GM23338 (cell line): ENCODE measurements at regions not wholly inside any gene's neighbourhood (a gene's known extent, or its start where the extent isn't known, plus 50 kb on each side); places are given as distances from the start of the nearest gene placed in this dataset.

Experiments
- ATAC-seq: fragments of 200-7000 bp; cut with Tn5 transposase; 3 replicates; pipeline ENCODE4 v1.9.1; 2020
- DNase-seq: peaks from one replicate; pipeline ENCODE4 v3.0.0-alpha.2; 2015; ENCODE audit warnings: low spot score
- H2AFZ ChIP-seq: fragments of 200-600 bp; sonication (generic); 2 replicates; pipeline ENCODE4 v1.8.0; 2016; ENCODE audit warnings: antibody characterized with exemption, mild to moderate bottlenecking, moderate library complexity
- H3F3A ChIP-seq: fragments of 200-600 bp; sonication (generic); replicated peaks from 2 replicates; pipeline ENCODE4 v1.8.0; 2017; ENCODE audit warnings: antibody characterized with exemption, mixed run types, low read depth
- H3K27ac ChIP-seq: fragments of 200-600 bp; sonication (generic); 2 replicates; pipeline ENCODE4 v1.6.1; 2016; ENCODE audit warnings: low read depth
- H3K27me3 ChIP-seq: fragments of 200-600 bp; sonication (generic); 2 replicates; pipeline ENCODE4 v1.8.0; 2016; ENCODE audit warnings: mild to moderate bottlenecking, mixed run types, moderate library complexity; ENCODE audit not compliant: insufficient read depth
- H3K36me3 ChIP-seq: fragments of 200-600 bp; sonication (generic); 2 replicates; pipeline ENCODE4 v1.8.0; 2016; ENCODE audit warnings: mild to moderate bottlenecking; ENCODE audit not compliant: insufficient read depth
- H3K4me1 ChIP-seq: fragments of 200-600 bp; sonication (generic); 2 replicates; pipeline ENCODE4 v1.8.0; 2016; ENCODE audit warnings: mild to moderate bottlenecking, moderate library complexity; ENCODE audit not compliant: insufficient read depth
- H3K4me2 ChIP-seq: fragments of 200-600 bp; sonication (generic); 2 replicates; pipeline ENCODE4 v1.7.1; 2017; ENCODE audit warnings: mixed run types
- H3K4me3 ChIP-seq: fragments of 200-600 bp; sonication (generic); 2 replicates; pipeline ENCODE4 v1.6.1; 2016; ENCODE audit warnings: mixed run types
- H3K79me2 ChIP-seq: fragments of 200-600 bp; sonication (generic); replicated peaks from 2 replicates; pipeline ENCODE4 v1.8.0; 2017; ENCODE audit warnings: mild to moderate bottlenecking; ENCODE audit not compliant: insufficient read depth
- H3K9me2 ChIP-seq: fragments of 200-600 bp; sonication (generic); 2 replicates; pipeline ENCODE4 v1.8.0; 2017; ENCODE audit not compliant: insufficient read depth
- H4K20me1 ChIP-seq: fragments of 200-600 bp; sonication (generic); replicated peaks from 2 replicates; pipeline ENCODE4 v1.8.0; 2017; ENCODE audit warnings: mild to moderate bottlenecking; ENCODE audit not compliant: insufficient read depth
- H3K27ac Mint-ChIP-seq: 2 replicates; pipeline ENCODE4 v1.8.0; 2020; ENCODE audit warnings: inconsistent platforms, mild to moderate bottlenecking, moderate library complexity, mixed read lengths
- H3K27me3 Mint-ChIP-seq: 3 replicates; pipeline ENCODE4 v1.8.0; 2022; ENCODE audit warnings: low read depth, mild to moderate bottlenecking, moderate library complexity, mixed read lengths, inconsistent platforms; ENCODE audit not compliant: insufficient read depth, poor library complexity
- H3K36me3 Mint-ChIP-seq: 3 replicates; pipeline ENCODE4 v1.8.0; 2021; ENCODE audit warnings: low read depth, mild to moderate bottlenecking, inconsistent platforms, moderate library complexity, mixed read lengths
- H3K4me1 Mint-ChIP-seq: 3 replicates; pipeline ENCODE4 v1.8.0; 2020; ENCODE audit warnings: mild to moderate bottlenecking, inconsistent platforms, mixed read lengths
- H3K4me3 Mint-ChIP-seq: 3 replicates; pipeline ENCODE4 v1.8.0; 2021; ENCODE audit warnings: moderate library complexity, mild to moderate bottlenecking, inconsistent platforms, mixed read lengths
- H3K9me3 Mint-ChIP-seq: 3 replicates; pipeline ENCODE4 v1.8.0; 2020; ENCODE audit warnings: moderate library complexity, mild to moderate bottlenecking, inconsistent platforms, mixed read lengths
- CREB1 ChIP-seq: fragments of 250-450 bp; sonication (Bioruptor Pico); IDR thresholded peaks from 2 replicates; pipeline ENCODE4 v1.5.0; 2020; ENCODE audit warnings: low read depth, mild to moderate bottlenecking, moderate library complexity
- ETS1 ChIP-seq: IDR thresholded peaks from 2 replicates; pipeline ENCODE4 v1.6.1; 2016; ENCODE audit warnings: antibody characterized with exemption
- EZH2 ChIP-seq: fragments of 200-600 bp; sonication (generic); IDR thresholded peaks from one replicate; pipeline ENCODE4 v1.8.0; 2017; ENCODE audit warnings: antibody characterized with exemption, mild to moderate bottlenecking, low read depth; ENCODE audit not compliant: unreplicated experiment
- EZH2phosphoT487 ChIP-seq: fragments of 200-600 bp; sonication (generic); IDR thresholded peaks from one replicate; pipeline ENCODE4 v1.8.1; 2018; ENCODE audit warnings: antibody characterized with exemption; ENCODE audit not compliant: unreplicated experiment
- JUNB ChIP-seq: IDR thresholded peaks from one replicate; pipeline ENCODE4 v1.6.1; 2016; ENCODE audit warnings: antibody characterized with exemption; ENCODE audit not compliant: unreplicated experiment
- NANOG ChIP-seq: IDR thresholded peaks from 2 replicates; pipeline ENCODE4 v1.6.1; 2016; ENCODE audit warnings: antibody characterized with exemption, borderline replicate concordance
- POLR2AphosphoS5 ChIP-seq: IDR thresholded peaks from 2 replicates; pipeline ENCODE4 v1.6.1; 2016; ENCODE audit warnings: antibody characterized with exemption, low read depth
- REST ChIP-seq: IDR thresholded peaks from one replicate; pipeline ENCODE4 v1.6.1; 2018; ENCODE audit warnings: antibody characterized with exemption; ENCODE audit not compliant: unreplicated experiment
- STAT1 ChIP-seq: IDR thresholded peaks from one replicate; pipeline ENCODE4 v1.6.1; 2016; ENCODE audit warnings: antibody characterized with exemption; ENCODE audit not compliant: unreplicated experiment
- ZNF114 ChIP-seq: fragments of 250-450 bp; sonication (Bioruptor Pico); IDR thresholded peaks from 2 replicates; pipeline ENCODE4 v1.5.0; 2020; ENCODE audit warnings: mild to moderate bottlenecking, moderate library complexity
- ZNF331 ChIP-seq: fragments of 250-450 bp; sonication (Bioruptor Pico); IDR thresholded peaks from 2 replicates; pipeline ENCODE4 v1.5.0; 2020; ENCODE audit warnings: low read depth, mild to moderate bottlenecking, moderate library complexity
- TF ChIP-seq, protein P1 (sequence below), 2 experiments: fragments of 200-600 bp in 1 of 2; sonication (generic) in 1 of 2; conservative IDR thresholded peaks; 2 replicates each; pipeline versions ENCODE4 v1.5.1 to v1.6.1; 2016 to 2017; ENCODE audit warnings: antibody characterized with exemption in 2 of 2, low read depth in 2 of 2, mild to moderate bottlenecking in 2 of 2, moderate library complexity in 1 of 2
- TF ChIP-seq, protein P2 (sequence below): fragments of 250-450 bp; sonication (Bioruptor Pico); IDR thresholded peaks from 2 replicates; pipeline ENCODE4 v1.5.0; 2020; ENCODE audit warnings: mild to moderate bottlenecking, moderate library complexity

DNA sequence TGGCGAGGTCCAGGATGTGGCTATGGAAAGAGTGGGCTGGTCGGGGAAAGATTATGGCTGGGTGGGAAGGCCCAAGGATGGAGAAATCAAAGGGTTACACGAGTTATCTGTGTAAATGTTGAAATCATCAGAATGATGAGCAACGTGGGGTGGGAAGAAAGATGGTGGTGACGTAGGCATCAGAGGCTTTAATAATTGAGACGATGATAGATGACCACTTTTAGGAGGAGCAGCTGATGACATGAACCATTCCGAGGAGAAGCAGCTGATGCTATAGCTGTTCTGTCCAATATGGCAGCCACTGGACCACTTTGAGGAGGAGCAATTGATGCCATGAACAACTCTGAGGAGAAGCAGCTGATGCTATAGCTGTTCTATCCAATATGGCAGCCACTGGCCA, 141.2 kb downstream of the USP31 start:
- ATAC-seq (no peak), DNase-seq (no peak)
- no peaks in the 10 kb centered on the region for H3K9me3 Mint-ChIP-seq
- H3K27me3 Mint-ChIP-seq, result no peaks in the 10 kb centered on the region
- Histone ChIP-seq H3K4me3 (no peak overlapping the region), H3F3A (no peaks in the 10 kb centered on the region), H3K9me2 (0 out of 2 replicates have a peak, but pooled peaks cover 6% of the 10 kb centered on the region), H3K27ac (no peak overlapping the region), H2AFZ (no peak overlapping the region), H3K4me2 (no peak overlapping the region), H3K27me3 (no peaks in the 10 kb centered on the region), H3K79me2 (no peaks in the 10 kb centered on the region), H3K4me1 (no peaks in the 10 kb centered on the region), H3K36me3 (no peaks in the 10 kb centered on the region), H4K20me1 (0 out of 2 replicates have a peak, but pooled peaks cover 3% of the 10 kb centered on the region)
- TF ChIP-seq EZH2phosphoT487 (no peak), ETS1 (no peak), ZNF331 (CRISPR knock-in tag) (no peak), JUNB (no peak), EZH2 (no peak), REST (no peak), STAT1 (no peak), NANOG (no peak), ZNF114 (no peak), CREB1 (CRISPR knock-in tag) (no peak), POLR2AphosphoS5 (no peak)
- TF ChIP-seq, protein P1, sequence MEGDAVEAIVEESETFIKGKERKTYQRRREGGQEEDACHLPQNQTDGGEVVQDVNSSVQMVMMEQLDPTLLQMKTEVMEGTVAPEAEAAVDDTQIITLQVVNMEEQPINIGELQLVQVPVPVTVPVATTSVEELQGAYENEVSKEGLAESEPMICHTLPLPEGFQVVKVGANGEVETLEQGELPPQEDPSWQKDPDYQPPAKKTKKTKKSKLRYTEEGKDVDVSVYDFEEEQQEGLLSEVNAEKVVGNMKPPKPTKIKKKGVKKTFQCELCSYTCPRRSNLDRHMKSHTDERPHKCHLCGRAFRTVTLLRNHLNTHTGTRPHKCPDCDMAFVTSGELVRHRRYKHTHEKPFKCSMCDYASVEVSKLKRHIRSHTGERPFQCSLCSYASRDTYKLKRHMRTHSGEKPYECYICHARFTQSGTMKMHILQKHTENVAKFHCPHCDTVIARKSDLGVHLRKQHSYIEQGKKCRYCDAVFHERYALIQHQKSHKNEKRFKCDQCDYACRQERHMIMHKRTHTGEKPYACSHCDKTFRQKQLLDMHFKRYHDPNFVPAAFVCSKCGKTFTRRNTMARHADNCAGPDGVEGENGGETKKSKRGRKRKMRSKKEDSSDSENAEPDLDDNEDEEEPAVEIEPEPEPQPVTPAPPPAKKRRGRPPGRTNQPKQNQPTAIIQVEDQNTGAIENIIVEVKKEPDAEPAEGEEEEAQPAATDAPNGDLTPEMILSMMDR (conservative IDR thresholded peaks at IDR 0.05; ENCODE audit: low read depth in 2 of 2), result no peak
- TF ChIP-seq, protein P2, sequence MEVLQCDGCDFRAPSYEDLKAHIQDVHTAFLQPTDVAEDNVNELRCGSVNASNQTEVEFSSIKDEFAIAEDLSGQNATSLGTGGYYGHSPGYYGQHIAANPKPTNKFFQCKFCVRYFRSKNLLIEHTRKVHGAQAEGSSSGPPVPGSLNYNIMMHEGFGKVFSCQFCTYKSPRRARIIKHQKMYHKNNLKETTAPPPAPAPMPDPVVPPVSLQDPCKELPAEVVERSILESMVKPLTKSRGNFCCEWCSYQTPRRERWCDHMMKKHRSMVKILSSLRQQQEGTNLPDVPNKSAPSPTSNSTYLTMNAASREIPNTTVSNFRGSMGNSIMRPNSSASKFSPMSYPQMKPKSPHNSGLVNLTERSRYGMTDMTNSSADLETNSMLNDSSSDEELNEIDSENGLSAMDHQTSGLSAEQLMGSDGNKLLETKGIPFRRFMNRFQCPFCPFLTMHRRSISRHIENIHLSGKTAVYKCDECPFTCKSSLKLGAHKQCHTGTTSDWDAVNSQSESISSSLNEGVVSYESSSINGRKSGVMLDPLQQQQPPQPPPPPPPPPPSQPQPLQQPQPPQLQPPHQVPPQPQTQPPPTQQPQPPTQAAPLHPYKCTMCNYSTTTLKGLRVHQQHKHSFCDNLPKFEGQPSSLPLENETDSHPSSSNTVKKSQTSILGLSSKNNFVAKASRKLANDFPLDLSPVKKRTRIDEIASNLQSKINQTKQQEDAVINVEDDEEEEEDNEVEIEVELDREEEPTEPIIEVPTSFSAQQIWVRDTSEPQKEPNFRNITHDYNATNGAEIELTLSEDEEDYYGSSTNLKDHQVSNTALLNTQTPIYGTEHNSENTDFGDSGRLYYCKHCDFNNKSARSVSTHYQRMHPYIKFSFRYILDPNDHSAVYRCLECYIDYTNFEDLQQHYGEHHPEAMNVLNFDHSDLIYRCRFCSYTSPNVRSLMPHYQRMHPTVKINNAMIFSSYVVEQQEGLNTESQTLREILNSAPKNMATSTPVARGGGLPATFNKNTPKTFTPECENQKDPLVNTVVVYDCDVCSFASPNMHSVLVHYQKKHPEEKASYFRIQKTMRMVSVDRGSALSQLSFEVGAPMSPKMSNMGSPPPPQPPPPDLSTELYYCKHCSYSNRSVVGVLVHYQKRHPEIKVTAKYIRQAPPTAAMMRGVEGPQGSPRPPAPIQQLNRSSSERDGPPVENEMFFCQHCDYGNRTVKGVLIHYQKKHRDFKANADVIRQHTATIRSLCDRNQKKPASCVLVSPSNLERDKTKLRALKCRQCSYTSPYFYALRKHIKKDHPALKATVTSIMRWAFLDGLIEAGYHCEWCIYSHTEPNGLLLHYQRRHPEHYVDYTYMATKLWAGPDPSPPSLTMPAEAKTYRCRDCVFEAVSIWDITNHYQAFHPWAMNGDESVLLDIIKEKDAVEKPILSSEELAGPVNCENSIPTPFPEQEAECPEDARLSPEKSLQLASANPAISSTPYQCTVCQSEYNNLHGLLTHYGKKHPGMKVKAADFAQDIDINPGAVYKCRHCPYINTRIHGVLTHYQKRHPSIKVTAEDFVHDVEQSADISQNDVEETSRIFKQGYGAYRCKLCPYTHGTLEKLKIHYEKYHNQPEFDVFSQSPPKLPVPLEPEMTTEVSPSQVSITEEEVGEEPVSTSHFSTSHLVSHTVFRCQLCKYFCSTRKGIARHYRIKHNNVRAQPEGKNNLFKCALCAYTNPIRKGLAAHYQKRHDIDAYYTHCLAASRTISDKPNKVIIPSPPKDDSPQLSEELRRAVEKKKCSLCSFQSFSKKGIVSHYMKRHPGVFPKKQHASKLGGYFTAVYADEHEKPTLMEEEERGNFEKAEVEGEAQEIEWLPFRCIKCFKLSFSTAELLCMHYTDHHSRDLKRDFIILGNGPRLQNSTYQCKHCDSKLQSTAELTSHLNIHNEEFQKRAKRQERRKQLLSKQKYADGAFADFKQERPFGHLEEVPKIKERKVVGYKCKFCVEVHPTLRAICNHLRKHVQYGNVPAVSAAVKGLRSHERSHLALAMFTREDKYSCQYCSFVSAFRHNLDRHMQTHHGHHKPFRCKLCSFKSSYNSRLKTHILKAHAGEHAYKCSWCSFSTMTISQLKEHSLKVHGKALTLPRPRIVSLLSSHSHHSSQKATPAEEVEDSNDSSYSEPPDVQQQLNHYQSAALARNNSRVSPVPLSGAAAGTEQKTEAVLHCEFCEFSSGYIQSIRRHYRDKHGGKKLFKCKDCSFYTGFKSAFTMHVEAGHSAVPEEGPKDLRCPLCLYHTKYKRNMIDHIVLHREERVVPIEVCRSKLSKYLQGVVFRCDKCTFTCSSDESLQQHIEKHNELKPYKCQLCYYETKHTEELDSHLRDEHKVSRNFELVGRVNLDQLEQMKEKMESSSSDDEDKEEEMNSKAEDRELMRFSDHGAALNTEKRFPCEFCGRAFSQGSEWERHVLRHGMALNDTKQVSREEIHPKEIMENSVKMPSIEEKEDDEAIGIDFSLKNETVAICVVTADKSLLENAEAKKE, result no peak
- no peaks in the 10 kb centered on the region for H3K36me3 Mint-ChIP-seq
- no peaks in the 10 kb centered on the region for H3K4me1 Mint-ChIP-seq
- no peak overlapping the region for H3K27ac Mint-ChIP-seq
- H3K4me3 Mint-ChIP-seq, result no peak overlapping the region
